ENCODE measurements at regions not wholly inside any gene's neighbourhood (a gene's known extent, or its start where the extent isn't known, plus 50 kb on each side); places are given as distances from the start of the nearest gene placed in this dataset.

GRCh38 chr5:152514827-152515397, 109.8 kb upstream of the NMUR2 start:
- CTCF ChIA-PET, result interaction anchor here (0.7 to 1.5 kb wide), 3 partner anchors 18 to 1005 kb away, joined by 3 to 7 read pairs (median 3); no protein-coding TSS in a partner anchor
- no peaks in the 10 kb centered on the region for H3K79me2 ChIP-seq (ENCODE audit: insufficient read depth, low read length)
- BruUV-seq (replicated peaks), result no TSS peak
- no peaks in the 10 kb centered on the region for H3K4me1 ChIP-seq (ENCODE audit: control insufficient read depth in 1 of 2, insufficient read depth in 2 of 2, low read length in 2 of 2)
- H3K9me3 ChIP-seq (ENCODE audit: control insufficient read depth in 1 of 2, insufficient read depth in 1 of 2, low read depth in 1 of 2, low read length in 2 of 2), result no peaks in the 10 kb centered on the region
- H3K27ac ChIP-seq (ENCODE audit: low read depth, low read length), result no peak overlapping the region
- no peak overlapping the region for H3K4me2 ChIP-seq (ENCODE audit: low read length)
- no peak overlapping the region for H3K4me3 ChIP-seq (replicated peaks in 1 of 2; ENCODE audit: low read depth in 1 of 2, low read length in 2 of 2)
- intact Hi-C loops (cut with micrococcal nuclease), result no loop called here
- H3K36me3 ChIP-seq (ENCODE audit: control insufficient read depth in 1 of 2, insufficient read depth in 2 of 2, low read length in 2 of 2), result no peaks in the 10 kb centered on the region
- H3K9ac ChIP-seq (ENCODE audit: low read length), result no peak overlapping the region
- TF ChIP-seq FOSL1 (IDR thresholded peaks at IDR 0.05; ENCODE audit: low read depth), result no peak
- TF ChIP-seq CTCF (IDR thresholded peaks at IDR 0.05 in 2 of 3, conservative IDR thresholded peaks at IDR 0.05 in 1 of 3; ENCODE audit: borderline replicate concordance in 1 of 3, insufficient read depth in 1 of 3, low read depth in 2 of 3, low read length in 2 of 3), result peak; percentile 14 to 57 (median 45); a peak in 4 of 6 replicates
- peak; percentile 42 for TF ChIP-seq RAD21 (IDR thresholded peaks at IDR 0.05; ENCODE audit: low read depth)
- no peaks in the 10 kb centered on the region for H3K9me2 ChIP-seq (ENCODE audit: insufficient read depth)
- POLR2A ChIA-PET, result no interaction called here
- H3K27me3 ChIP-seq (ENCODE audit: insufficient read depth, low read length), result no peaks in the 10 kb centered on the region
- peak; percentile 50; the same call in 1 of the 2 replicates for ATAC-seq
- RAD21 ChIA-PET (ENCODE audit: low non-redundant PET in 1 of 2, low total read pairs in 2 of 2, uncharacterized antibody in 2 of 2, unreplicated experiment in 2 of 2), result no interaction called here
- no peaks in the 10 kb centered on the region for H4K20me1 ChIP-seq (ENCODE audit: insufficient read depth)
- no peak overlapping the region for H2AFZ ChIP-seq (ENCODE audit: low read depth, low read length, poor library complexity, severe bottlenecking)
- peak; percentile 8 for DNase-seq (ENCODE audit: low read depth, low spot score)

GRCh38 chr5:152523964-152524363, 118.9 kb upstream of the NMUR2 start:
- Histone ChIP-seq H3K4me3 (replicated peaks in 1 of 2; ENCODE audit: low read depth in 1 of 2, low read length in 2 of 2) (no peak overlapping the region), H3K27me3 (ENCODE audit: insufficient read depth, low read length) (peaks cover 7% of the 10 kb centered on the region; the same call in 1 of the 2 replicates), H3K27ac (ENCODE audit: low read depth, low read length) (no peak overlapping the region), H3K36me3 (ENCODE audit: control insufficient read depth in 1 of 2, insufficient read depth in 2 of 2, low read length in 2 of 2) (no peaks in the 10 kb centered on the region), H3K9me2 (ENCODE audit: insufficient read depth) (no peaks in the 10 kb centered on the region), H3K4me2 (ENCODE audit: low read length) (no peak overlapping the region), H3K9ac (ENCODE audit: low read length) (no peak overlapping the region), H2AFZ (ENCODE audit: low read depth, low read length, poor library complexity, severe bottlenecking) (no peak overlapping the region), H3K9me3 (ENCODE audit: control insufficient read depth in 1 of 2, insufficient read depth in 1 of 2, low read depth in 1 of 2, low read length in 2 of 2) (no peaks in the 10 kb centered on the region), H3K4me1 (ENCODE audit: control insufficient read depth in 1 of 2, insufficient read depth in 2 of 2, low read length in 2 of 2) (no peaks in the 10 kb centered on the region), H4K20me1 (ENCODE audit: insufficient read depth) (no peaks in the 10 kb centered on the region), H3K79me2 (ENCODE audit: insufficient read depth, low read length) (no peaks in the 10 kb centered on the region)
- DNase-seq (ENCODE audit: low read depth, low spot score) (no peak), ATAC-seq (no peak)
- intact Hi-C loops (cut with micrococcal nuclease), result no loop called here
- no TSS peak for BruUV-seq (replicated peaks)
- RAD21 ChIA-PET (ENCODE audit: low non-redundant PET in 1 of 2, low total read pairs in 2 of 2, uncharacterized antibody in 2 of 2, unreplicated experiment in 2 of 2), result no interaction called here
- POLR2A ChIA-PET, result no interaction called here
- CTCF ChIA-PET, result no interaction called here
- TF ChIP-seq FOSL1 (IDR thresholded peaks at IDR 0.05; ENCODE audit: low read depth) (no peak), SP1 (IDR thresholded peaks at IDR 0.05; ENCODE audit: low read depth) (no peak), JUND (IDR thresholded peaks at IDR 0.05) (no peak), POLR2AphosphoS5 (IDR thresholded peaks at IDR 0.05; ENCODE audit: low read depth, low read length) (no peak), MAX (IDR thresholded peaks at IDR 0.05) (no peak), SRF (IDR thresholded peaks at IDR 0.05; ENCODE audit: low read depth) (no peak), RAD21 (IDR thresholded peaks at IDR 0.05; ENCODE audit: low read depth) (no peak), ELF1 (IDR thresholded peaks at IDR 0.05; ENCODE audit: borderline replicate concordance, low read depth) (no peak), ATF3 (IDR thresholded peaks at IDR 0.05) (no peak), REST (IDR thresholded peaks at IDR 0.05; ENCODE audit: low read depth) (no peak), ZBTB33 (IDR thresholded peaks at IDR 0.05; ENCODE audit: extremely low read depth, insufficient replicate concordance, low read length) (no peak)
